ENCODE measurements at regions not wholly inside any gene's neighbourhood (a gene's known extent, or its start where the extent isn't known, plus 50 kb on each side); places are given as distances from the start of the nearest gene placed in this dataset.

GRCh38 chr2:147015591-147015990 is 829.2 kb upstream of the ACVR2A start:
- no peak for TF ChIP-seq CTCF (IDR thresholded peaks at IDR 0.05)
- no peak for TF ChIP-seq POLR2AphosphoS5 (IDR thresholded peaks at IDR 0.05)
- no peak for TF ChIP-seq POLR2A (IDR thresholded peaks at IDR 0.05)
